ENCODE measurements at regions not wholly inside any gene's neighbourhood (a gene's known extent, or its start where the extent isn't known, plus 50 kb on each side); places are given as distances from the start of the nearest gene placed in this dataset.

DNA sequence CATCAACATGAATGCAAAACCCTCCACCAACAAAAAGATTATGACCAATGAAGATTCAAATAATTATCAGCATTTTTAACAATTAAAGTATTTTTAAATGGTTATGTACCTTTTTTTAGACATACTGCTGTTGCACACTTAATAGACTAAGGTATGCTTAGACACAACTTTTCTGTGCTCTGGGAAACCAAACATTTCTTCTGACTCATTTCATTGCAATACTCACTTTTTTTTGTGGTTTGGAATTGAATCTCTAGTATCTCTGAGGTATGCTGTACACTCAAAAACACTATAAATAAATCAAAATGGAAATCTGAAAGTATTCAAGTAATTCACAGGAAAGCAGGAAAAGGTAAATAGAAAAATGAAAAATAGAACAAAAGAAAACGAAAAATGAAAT lies 247.9 kb upstream of the POU3F3 start:
- Histone ChIP-seq H3K4me1 (ENCODE audit: control insufficient read depth, insufficient read depth, low read length, poor library complexity, severe bottlenecking) (no peaks in the 10 kb centered on the region), H3K27ac (ENCODE audit: low read depth, low read length, severe bottlenecking) (no peak overlapping the region), H3K36me3 (ENCODE audit: control insufficient read depth, insufficient read depth, low read length) (no peaks in the 10 kb centered on the region), H3K9me3 (ENCODE audit: control insufficient read depth, low read length) (peaks cover 13% of the 10 kb centered on the region), H3K4me3 (ENCODE audit: extremely low read depth, insufficient read depth, low read length, poor library complexity, severe bottlenecking) (no peak overlapping the region)
- no CpG with 5 or more reads among the region's 1 CpG for WGBS, 2 experiments (ENCODE audit: insufficient coverage in 2 of 2)

DNA sequence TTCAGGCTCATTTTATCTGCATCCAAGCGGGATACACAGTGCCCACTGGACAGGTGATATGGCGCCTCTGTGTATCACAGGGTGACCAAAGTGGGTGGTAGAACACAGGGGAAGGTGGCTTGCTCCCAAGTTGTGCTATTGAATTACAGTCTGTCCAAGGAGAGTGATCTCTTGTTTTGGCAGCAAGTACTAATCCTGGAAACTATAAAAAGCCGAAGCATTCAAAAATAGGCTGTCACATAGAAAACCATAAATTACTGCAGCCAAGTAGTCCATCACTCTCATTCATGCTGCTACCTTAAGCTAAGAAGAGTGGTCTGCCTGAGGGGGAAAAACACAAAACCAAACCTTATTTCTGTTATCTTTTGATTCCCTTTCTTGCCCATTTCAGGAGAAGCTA lies 237.1 kb upstream of the POU3F3 start:
- WGBS, 2 experiments (ENCODE audit: insufficient coverage in 2 of 2), result 92% methylated on average over 2 to 3 of the region's 3 CpGs
- Histone ChIP-seq H3K4me1 (ENCODE audit: control insufficient read depth, insufficient read depth, low read length, poor library complexity, severe bottlenecking) (no peaks in the 10 kb centered on the region), H3K27ac (ENCODE audit: low read depth, low read length, severe bottlenecking) (no peak overlapping the region), H3K4me3 (ENCODE audit: extremely low read depth, insufficient read depth, low read length, poor library complexity, severe bottlenecking) (no peak overlapping the region), H3K9me3 (ENCODE audit: control insufficient read depth, low read length) (no peaks in the 10 kb centered on the region), H3K36me3 (ENCODE audit: control insufficient read depth, insufficient read depth, low read length) (no peaks in the 10 kb centered on the region)

DNA sequence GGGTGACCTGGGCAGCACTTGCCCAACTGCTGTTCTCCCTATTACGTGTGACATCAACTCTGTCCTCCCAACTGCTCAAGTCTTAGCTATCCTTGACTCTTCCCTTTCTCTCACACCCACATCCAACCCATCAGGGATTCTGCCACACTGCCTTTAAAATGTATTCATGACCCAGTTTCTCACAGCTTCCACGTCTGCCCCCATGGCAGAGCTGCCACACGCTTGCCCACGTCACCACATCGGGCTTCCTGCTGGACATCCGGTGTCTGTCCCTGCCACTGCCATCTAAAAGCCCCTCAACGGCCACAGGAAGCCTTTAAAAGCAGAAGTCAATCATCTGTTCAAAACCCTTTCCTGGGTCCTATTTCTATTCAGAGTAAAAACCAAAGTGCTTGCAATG lies 233.1 kb upstream of the POU3F3 start:
- Histone ChIP-seq H3K36me3 (ENCODE audit: control insufficient read depth, insufficient read depth, low read length) (no peaks in the 10 kb centered on the region), H3K4me3 (ENCODE audit: extremely low read depth, insufficient read depth, low read length, poor library complexity, severe bottlenecking) (no peak overlapping the region), H3K4me1 (ENCODE audit: control insufficient read depth, insufficient read depth, low read length, poor library complexity, severe bottlenecking) (no peaks in the 10 kb centered on the region), H3K9me3 (ENCODE audit: control insufficient read depth, low read length) (no peaks in the 10 kb centered on the region), H3K27ac (ENCODE audit: low read depth, low read length, severe bottlenecking) (no peak overlapping the region)
- 94 to 99% methylated on average over 7 of the region's 7 CpGs for WGBS, 2 experiments (ENCODE audit: insufficient coverage in 2 of 2)

DNA sequence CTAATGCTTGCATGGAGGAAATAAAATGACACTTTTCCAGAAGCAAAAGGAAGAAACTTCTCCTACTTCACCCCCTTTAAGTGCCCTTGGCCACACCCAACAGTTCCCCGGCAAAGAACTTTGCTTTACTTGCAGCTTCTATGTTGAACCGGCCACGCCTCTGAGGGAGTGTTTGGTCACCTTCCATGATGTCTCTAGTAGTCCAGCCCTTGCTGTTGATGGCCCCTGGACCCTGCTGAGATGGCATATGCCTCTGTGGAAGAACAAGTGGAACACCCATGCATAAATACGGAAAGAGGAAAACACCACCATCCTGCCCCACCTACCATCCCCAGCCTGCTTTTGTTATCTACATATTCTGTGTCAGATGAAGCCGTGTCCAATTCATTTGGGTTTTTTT lies 218.3 kb upstream of the POU3F3 start:
- H3K9me3 ChIP-seq (ENCODE audit: control insufficient read depth, low read length), result no peaks in the 10 kb centered on the region
- H3K4me1 ChIP-seq (ENCODE audit: control insufficient read depth, insufficient read depth, low read length, poor library complexity, severe bottlenecking), result no peaks in the 10 kb centered on the region
- H3K27ac ChIP-seq (ENCODE audit: low read depth, low read length, severe bottlenecking), result no peak overlapping the region
- 84 to 92% methylated on average over 2 to 3 of the region's 5 CpGs for WGBS, 2 experiments (ENCODE audit: insufficient coverage in 2 of 2)
- H3K4me3 ChIP-seq (ENCODE audit: extremely low read depth, insufficient read depth, low read length, poor library complexity, severe bottlenecking), result no peak overlapping the region
- no peaks in the 10 kb centered on the region for H3K36me3 ChIP-seq (ENCODE audit: control insufficient read depth, insufficient read depth, low read length)

DNA sequence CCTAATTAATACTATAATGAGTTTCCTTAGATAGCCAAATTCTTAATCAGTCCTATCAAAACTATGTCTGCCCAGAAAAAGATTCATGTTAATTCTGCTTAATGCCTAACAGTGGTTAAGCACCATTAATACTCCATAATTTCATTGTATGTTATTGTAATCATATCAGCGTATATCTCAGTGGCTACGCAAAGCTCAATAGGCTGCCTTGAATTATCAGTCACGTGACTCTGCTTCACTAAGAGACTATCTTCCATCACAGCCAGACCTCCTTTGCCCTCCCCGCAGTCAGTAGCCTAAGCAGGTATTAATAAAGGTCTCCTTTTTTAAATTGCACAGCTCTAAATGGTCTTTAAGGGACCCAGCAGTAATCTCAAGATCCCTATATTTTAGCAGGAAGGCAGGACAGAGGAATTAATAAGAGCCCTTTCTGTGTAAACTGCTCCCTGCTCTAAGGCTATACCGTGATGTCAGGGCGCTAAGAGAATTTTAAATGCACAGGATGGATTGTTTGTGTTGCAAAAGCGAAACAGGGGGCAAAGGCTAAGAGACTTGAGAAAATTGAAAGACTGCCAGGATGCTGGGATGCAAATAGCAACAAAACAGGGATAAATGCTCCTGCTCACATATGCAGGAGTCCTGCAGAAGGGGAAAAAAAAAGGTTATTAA lies 215.6 kb upstream of the POU3F3 start:
- no peak overlapping the region for H3K27ac ChIP-seq (ENCODE audit: low read depth, low read length, severe bottlenecking)
- H3K4me3 ChIP-seq (ENCODE audit: extremely low read depth, insufficient read depth, low read length, poor library complexity, severe bottlenecking), result no peak overlapping the region
- no peaks in the 10 kb centered on the region for H3K9me3 ChIP-seq (ENCODE audit: control insufficient read depth, low read length)
- H3K36me3 ChIP-seq (ENCODE audit: control insufficient read depth, insufficient read depth, low read length), result no peaks in the 10 kb centered on the region
- no peaks in the 10 kb centered on the region for H3K4me1 ChIP-seq (ENCODE audit: control insufficient read depth, insufficient read depth, low read length, poor library complexity, severe bottlenecking)
- WGBS, 2 experiments (ENCODE audit: insufficient coverage in 2 of 2), result 97% methylated on average over 6 to 7 of the region's 7 CpGs

DNA sequence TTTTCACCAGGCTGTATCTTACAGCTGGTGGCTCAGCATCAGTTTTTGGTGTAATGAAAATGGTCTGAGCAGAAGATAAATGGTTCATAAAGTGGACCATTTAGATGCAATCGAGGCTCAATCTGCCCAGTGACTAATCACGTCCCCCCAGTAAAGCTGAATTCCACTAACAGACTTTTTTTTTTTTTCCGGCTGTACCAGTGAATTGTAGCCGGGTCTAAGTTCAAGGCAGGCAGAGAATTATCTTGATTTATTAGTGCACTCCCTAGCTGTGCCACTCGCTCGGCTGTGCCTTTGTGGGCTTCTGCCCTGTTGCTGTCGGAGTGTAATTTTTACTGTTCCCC lies 215.1 kb upstream of the POU3F3 start:
- Histone ChIP-seq H3K9me3 (ENCODE audit: control insufficient read depth, low read length) (no peaks in the 10 kb centered on the region), H3K27ac (ENCODE audit: low read depth, low read length, severe bottlenecking) (no peak overlapping the region), H3K36me3 (ENCODE audit: control insufficient read depth, insufficient read depth, low read length) (no peaks in the 10 kb centered on the region), H3K4me1 (ENCODE audit: control insufficient read depth, insufficient read depth, low read length, poor library complexity, severe bottlenecking) (no peaks in the 10 kb centered on the region), H3K4me3 (ENCODE audit: extremely low read depth, insufficient read depth, low read length, poor library complexity, severe bottlenecking) (no peak overlapping the region)
- 93 to 100% methylated on average over 3 to 5 of the region's 7 CpGs for WGBS, 2 experiments (ENCODE audit: insufficient coverage in 2 of 2)

DNA sequence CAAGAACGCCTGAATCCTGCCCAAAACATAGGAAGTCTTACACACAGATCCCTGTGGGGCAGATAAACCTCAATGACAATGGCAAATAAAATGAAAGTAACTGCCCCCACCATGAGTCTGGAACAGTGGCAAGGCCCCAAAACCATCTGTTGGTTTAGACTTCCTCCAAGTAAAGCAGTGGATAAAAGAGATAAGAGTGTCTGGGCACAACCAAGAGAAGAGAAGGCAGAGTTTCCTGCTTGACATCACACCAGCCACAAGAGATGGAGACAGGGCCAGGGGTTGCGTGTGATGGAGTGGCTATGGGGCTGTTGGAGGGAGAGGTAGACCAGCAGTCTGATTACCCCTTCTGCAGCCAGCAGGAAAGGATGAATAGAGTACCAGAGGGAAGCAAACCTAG lies 212.1 kb upstream of the POU3F3 start:
- Histone ChIP-seq H3K4me1 (ENCODE audit: control insufficient read depth, insufficient read depth, low read length, poor library complexity, severe bottlenecking) (no peaks in the 10 kb centered on the region), H3K9me3 (ENCODE audit: control insufficient read depth, low read length) (no peaks in the 10 kb centered on the region), H3K36me3 (ENCODE audit: control insufficient read depth, insufficient read depth, low read length) (no peaks in the 10 kb centered on the region), H3K27ac (ENCODE audit: low read depth, low read length, severe bottlenecking) (no peak overlapping the region), H3K4me3 (ENCODE audit: extremely low read depth, insufficient read depth, low read length, poor library complexity, severe bottlenecking) (no peak overlapping the region)
- 100% methylated on average over 1 of the region's 2 CpGs for WGBS, 2 experiments (ENCODE audit: insufficient coverage in 2 of 2)

DNA sequence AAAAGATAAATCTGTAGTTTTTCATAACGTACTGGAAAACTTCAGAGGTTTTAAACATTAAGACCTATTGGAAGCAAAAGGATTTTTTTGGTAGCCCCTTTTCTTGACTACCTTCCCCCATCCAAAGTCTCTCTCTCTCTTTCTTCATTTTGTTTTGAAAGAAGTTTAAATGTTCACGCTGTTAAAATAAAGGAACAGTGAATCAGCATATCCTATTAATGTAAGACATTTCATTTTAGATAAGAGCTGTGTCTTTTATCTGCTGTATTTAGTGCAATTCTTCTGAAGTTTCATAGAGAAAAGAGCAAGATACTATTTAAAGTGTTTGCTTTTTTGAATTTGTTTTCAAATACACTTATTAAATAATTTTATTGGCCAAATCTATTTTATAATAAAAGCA lies 205.5 kb upstream of the POU3F3 start:
- H3K4me3 ChIP-seq (ENCODE audit: extremely low read depth, insufficient read depth, low read length, poor library complexity, severe bottlenecking), result no peak overlapping the region
- no peak overlapping the region for H3K27ac ChIP-seq (ENCODE audit: low read depth, low read length, severe bottlenecking)
- no CpG with 5 or more reads among the region's 2 CpGs for WGBS, 2 experiments (ENCODE audit: insufficient coverage in 2 of 2)
- H3K4me1 ChIP-seq (ENCODE audit: control insufficient read depth, insufficient read depth, low read length, poor library complexity, severe bottlenecking), result no peaks in the 10 kb centered on the region
- H3K36me3 ChIP-seq (ENCODE audit: control insufficient read depth, insufficient read depth, low read length), result no peaks in the 10 kb centered on the region
- H3K9me3 ChIP-seq (ENCODE audit: control insufficient read depth, low read length), result no peaks in the 10 kb centered on the region

DNA sequence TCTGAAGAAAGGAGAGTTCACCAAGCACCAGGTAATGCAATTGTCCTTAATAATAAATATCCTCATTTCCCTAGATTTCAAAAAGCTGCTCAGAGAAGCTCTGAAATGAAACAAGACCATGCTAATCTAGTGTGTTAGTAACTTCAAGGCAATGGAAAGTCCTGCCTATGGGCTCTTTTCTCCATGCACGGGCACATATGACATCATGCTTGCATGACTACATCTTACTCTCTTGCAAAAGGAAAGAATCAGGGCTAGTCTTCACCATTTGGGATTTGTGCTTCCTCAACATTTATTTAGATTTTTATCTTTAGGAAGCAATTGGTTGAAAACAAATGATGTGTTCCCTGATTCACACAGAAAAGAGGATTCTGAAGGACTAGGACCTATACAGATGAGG lies 204.0 kb upstream of the POU3F3 start:
- 100% methylated on average over 1 of the region's 1 CpG; no CpG with 5 or more reads in 1 of the 2 experiments for WGBS, 2 experiments (ENCODE audit: insufficient coverage in 2 of 2)
- H3K36me3 ChIP-seq (ENCODE audit: control insufficient read depth, insufficient read depth, low read length), result no peaks in the 10 kb centered on the region

DNA sequence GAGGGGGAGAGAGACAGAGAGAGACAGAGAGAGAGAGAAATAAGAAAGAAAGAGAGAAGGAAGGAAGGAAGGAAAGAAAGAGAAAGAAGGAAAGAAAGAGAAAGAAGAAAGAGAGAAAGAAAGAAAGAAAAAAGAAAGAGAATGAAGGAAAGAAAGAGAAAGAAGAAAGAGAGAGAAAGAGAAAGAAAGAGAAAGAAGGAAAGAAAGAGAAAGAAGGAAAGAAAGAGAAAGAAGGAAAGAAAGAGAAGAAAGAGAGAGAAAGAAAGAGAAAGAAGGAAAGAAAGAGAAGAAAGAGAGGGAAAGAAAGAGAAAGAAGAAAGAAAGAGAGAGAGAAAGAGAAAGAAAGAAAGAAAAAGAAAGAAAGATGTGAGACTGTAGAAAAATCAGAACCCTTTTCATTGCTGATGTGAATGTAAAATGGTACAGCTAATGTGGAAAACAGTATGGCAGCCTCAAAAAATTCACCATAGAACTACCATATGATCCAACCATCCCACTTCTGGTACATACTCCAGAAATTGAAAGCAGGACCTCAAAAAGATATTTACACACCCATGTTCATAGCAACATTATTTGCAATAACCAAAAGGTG lies 203.4 kb upstream of the POU3F3 start:
- H3K36me3 ChIP-seq (ENCODE audit: control insufficient read depth, insufficient read depth, low read length), result no peaks in the 10 kb centered on the region
- H3K4me3 ChIP-seq (ENCODE audit: extremely low read depth, insufficient read depth, low read length, poor library complexity, severe bottlenecking), result no peak overlapping the region
- no peak overlapping the region for H3K27ac ChIP-seq (ENCODE audit: low read depth, low read length, severe bottlenecking)
- no peaks in the 10 kb centered on the region for H3K4me1 ChIP-seq (ENCODE audit: control insufficient read depth, insufficient read depth, low read length, poor library complexity, severe bottlenecking)
- H3K9me3 ChIP-seq (ENCODE audit: control insufficient read depth, low read length), result no peaks in the 10 kb centered on the region

More for the DNA sequence above, 204.0 kb upstream of the POU3F3 start:
- Histone ChIP-seq H3K27ac (ENCODE audit: low read depth, low read length, severe bottlenecking) (no peak overlapping the region), H3K4me1 (ENCODE audit: control insufficient read depth, insufficient read depth, low read length, poor library complexity, severe bottlenecking) (no peaks in the 10 kb centered on the region), H3K4me3 (ENCODE audit: extremely low read depth, insufficient read depth, low read length, poor library complexity, severe bottlenecking) (no peak overlapping the region), H3K9me3 (ENCODE audit: control insufficient read depth, low read length) (no peaks in the 10 kb centered on the region)

DNA sequence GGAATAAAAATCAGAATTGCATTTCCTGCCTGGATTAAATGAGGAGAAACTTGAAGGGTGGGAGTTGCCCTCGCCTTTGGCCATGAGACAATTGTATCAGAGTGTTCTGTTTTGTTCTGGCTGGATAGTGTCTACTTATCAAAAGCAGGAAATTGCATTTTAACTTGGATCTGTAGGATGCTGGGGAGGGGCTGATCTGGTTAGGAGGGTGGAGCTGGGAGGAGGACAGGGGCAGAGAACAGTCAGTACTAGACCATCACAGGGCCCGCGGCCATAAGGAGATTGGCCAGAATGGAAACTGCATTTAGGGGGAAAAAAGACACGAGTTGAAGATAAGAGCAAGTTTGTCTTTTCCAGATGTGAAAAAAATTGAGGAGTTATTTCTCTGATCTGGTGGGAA lies 199.1 kb upstream of the POU3F3 start:
- Histone ChIP-seq H3K36me3 (ENCODE audit: control insufficient read depth, insufficient read depth, low read length) (no peaks in the 10 kb centered on the region), H3K27ac (ENCODE audit: low read depth, low read length, severe bottlenecking) (no peak overlapping the region), H3K9me3 (ENCODE audit: control insufficient read depth, low read length) (no peaks in the 10 kb centered on the region), H3K4me3 (ENCODE audit: extremely low read depth, insufficient read depth, low read length, poor library complexity, severe bottlenecking) (no peak overlapping the region), H3K4me1 (ENCODE audit: control insufficient read depth, insufficient read depth, low read length, poor library complexity, severe bottlenecking) (peaks cover 6% of the 10 kb centered on the region)
- 95 to 96% methylated on average over 3 to 4 of the region's 4 CpGs for WGBS, 2 experiments (ENCODE audit: insufficient coverage in 2 of 2)
